IMR-90 (cell line): ENCODE measurements at regions not wholly inside any gene's neighbourhood (a gene's known extent, or its start where the extent isn't known, plus 50 kb on each side); places are given as distances from the start of the nearest gene placed in this dataset.
"Not testable (repeated sequence)": the region's sequence is repeated elsewhere in the genome, so short reads cannot be mapped to it uniquely, and the experiment has no call there.

Experiments
- BHLHE40 ChIP-seq: fragments of 150-350 bp; IDR thresholded peaks from 2 replicates; pipeline ENCODE4 v1.6.1; 2016; ENCODE audit warnings: mild to moderate bottlenecking, low read depth, low read length
- CEBPB ChIP-seq: IDR thresholded peaks from 2 replicates; pipeline ENCODE4 v1.6.1; 2012; ENCODE audit warnings: low read depth, low read length, improper control_type of control experiment
- CHD1 ChIP-seq: IDR thresholded peaks from 2 replicates; pipeline ENCODE4 v1.6.1; 2012; ENCODE audit warnings: low read depth, low read length, improper control_type of control experiment
- FOS ChIP-seq: fragments of 150-350 bp; IDR thresholded peaks from 2 replicates; pipeline ENCODE4 v1.6.1; 2016; ENCODE audit warnings: low read depth, low read length
- MAFK ChIP-seq: IDR thresholded peaks from 2 replicates; pipeline ENCODE4 v1.6.1; 2012; ENCODE audit warnings: low read depth, low read length, improper control_type of control experiment
- MXI1 ChIP-seq: IDR thresholded peaks from 2 replicates; pipeline ENCODE4 v1.6.1; 2012; ENCODE audit warnings: low read depth, mild to moderate bottlenecking, low read length, moderate library complexity, borderline replicate concordance
- NFE2L2 ChIP-seq: fragments of 150-350 bp; IDR thresholded peaks from 2 replicates; pipeline ENCODE4 v1.6.1; 2016; ENCODE audit warnings: low read depth, mild to moderate bottlenecking, low read length
- POLR2A ChIP-seq: IDR thresholded peaks from 2 replicates; pipeline ENCODE4 v1.6.1; 2012; ENCODE audit warnings: mild to moderate bottlenecking, low read depth, low read length
- RAD21 ChIP-seq: IDR thresholded peaks from 2 replicates; pipeline ENCODE4 v1.6.1; 2012; ENCODE audit warnings: low read length, improper control_type of control experiment
- RCOR1 ChIP-seq: IDR thresholded peaks from 2 replicates; pipeline ENCODE4 v1.6.1; 2012; ENCODE audit warnings: mild to moderate bottlenecking, low read length, improper control_type of control experiment; ENCODE audit not compliant: insufficient replicate concordance
- RFX5 ChIP-seq: IDR thresholded peaks from 2 replicates; pipeline ENCODE4 v1.8.0; 2012; ENCODE audit warnings: low read depth, mild to moderate bottlenecking, low read length, moderate library complexity
- USF2 ChIP-seq: fragments of 150-350 bp; IDR thresholded peaks from 2 replicates; pipeline ENCODE4 v1.6.1; 2017; ENCODE audit warnings: mild to moderate bottlenecking, antibody characterized with exemption, low read length, low read depth
- TF ChIP-seq, protein P1 (sequence below): conservative IDR thresholded peaks from 2 replicates; pipeline ENCODE4 v1.5.1; 2012; ENCODE audit warnings: mild to moderate bottlenecking, low read depth, low read length, improper control_type of control experiment
- TF ChIP-seq, protein P2 (sequence below): fragments of 150-350 bp; IDR thresholded peaks from 2 replicates; pipeline ENCODE4 v1.6.1; 2016; ENCODE audit warnings: low read depth, mild to moderate bottlenecking, low read length, moderate library complexity, borderline replicate concordance

GRCh38 chr2:144901386-144901785, 381.5 kb upstream of the ZEB2 start:
- not testable (repeated sequence) for TF ChIP-seq RCOR1, POLR2A, USF2, MAFK, BHLHE40, RAD21, MXI1, FOS, CEBPB, CHD1, RFX5, NFE2L2
- TF ChIP-seq, protein P1, sequence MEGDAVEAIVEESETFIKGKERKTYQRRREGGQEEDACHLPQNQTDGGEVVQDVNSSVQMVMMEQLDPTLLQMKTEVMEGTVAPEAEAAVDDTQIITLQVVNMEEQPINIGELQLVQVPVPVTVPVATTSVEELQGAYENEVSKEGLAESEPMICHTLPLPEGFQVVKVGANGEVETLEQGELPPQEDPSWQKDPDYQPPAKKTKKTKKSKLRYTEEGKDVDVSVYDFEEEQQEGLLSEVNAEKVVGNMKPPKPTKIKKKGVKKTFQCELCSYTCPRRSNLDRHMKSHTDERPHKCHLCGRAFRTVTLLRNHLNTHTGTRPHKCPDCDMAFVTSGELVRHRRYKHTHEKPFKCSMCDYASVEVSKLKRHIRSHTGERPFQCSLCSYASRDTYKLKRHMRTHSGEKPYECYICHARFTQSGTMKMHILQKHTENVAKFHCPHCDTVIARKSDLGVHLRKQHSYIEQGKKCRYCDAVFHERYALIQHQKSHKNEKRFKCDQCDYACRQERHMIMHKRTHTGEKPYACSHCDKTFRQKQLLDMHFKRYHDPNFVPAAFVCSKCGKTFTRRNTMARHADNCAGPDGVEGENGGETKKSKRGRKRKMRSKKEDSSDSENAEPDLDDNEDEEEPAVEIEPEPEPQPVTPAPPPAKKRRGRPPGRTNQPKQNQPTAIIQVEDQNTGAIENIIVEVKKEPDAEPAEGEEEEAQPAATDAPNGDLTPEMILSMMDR = not testable (repeated sequence)
- TF ChIP-seq, protein P2, sequence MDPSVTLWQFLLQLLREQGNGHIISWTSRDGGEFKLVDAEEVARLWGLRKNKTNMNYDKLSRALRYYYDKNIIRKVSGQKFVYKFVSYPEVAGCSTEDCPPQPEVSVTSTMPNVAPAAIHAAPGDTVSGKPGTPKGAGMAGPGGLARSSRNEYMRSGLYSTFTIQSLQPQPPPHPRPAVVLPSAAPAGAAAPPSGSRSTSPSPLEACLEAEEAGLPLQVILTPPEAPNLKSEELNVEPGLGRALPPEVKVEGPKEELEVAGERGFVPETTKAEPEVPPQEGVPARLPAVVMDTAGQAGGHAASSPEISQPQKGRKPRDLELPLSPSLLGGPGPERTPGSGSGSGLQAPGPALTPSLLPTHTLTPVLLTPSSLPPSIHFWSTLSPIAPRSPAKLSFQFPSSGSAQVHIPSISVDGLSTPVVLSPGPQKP = not testable (repeated sequence)
